Glutamatergic neuron (in vitro differentiated cells): ENCODE measurements at regions not wholly inside any gene's neighbourhood (a gene's known extent, or its start where the extent isn't known, plus 50 kb on each side); places are given as distances from the start of the nearest gene placed in this dataset.

Source experiments
- DNase-seq: peaks from one replicate; pipeline ENCODE4 v3.0.0; 2022
- H3K27ac Mint-ChIP-seq: one replicate; pipeline ENCODE4 v1.8.0; 2020; ENCODE audit warnings: mild to moderate bottlenecking, mixed read lengths, inconsistent platforms; ENCODE audit not compliant: unreplicated experiment
- H3K27me3 Mint-ChIP-seq: one replicate; pipeline ENCODE4 v1.8.0; 2020; ENCODE audit warnings: mild to moderate bottlenecking, moderate library complexity, mixed read lengths, inconsistent platforms; ENCODE audit not compliant: unreplicated experiment
- H3K36me3 Mint-ChIP-seq: one replicate; pipeline ENCODE4 v1.8.0; 2020; ENCODE audit warnings: mild to moderate bottlenecking, mixed read lengths, inconsistent platforms; ENCODE audit not compliant: unreplicated experiment
- H3K4me1 Mint-ChIP-seq: one replicate; pipeline ENCODE4 v1.8.0; 2020; ENCODE audit warnings: mild to moderate bottlenecking, low read depth, mixed read lengths, inconsistent platforms; ENCODE audit not compliant: unreplicated experiment
- H3K4me3 Mint-ChIP-seq: one replicate; pipeline ENCODE4 v1.8.0; 2020; ENCODE audit warnings: mild to moderate bottlenecking, mixed read lengths, inconsistent platforms; ENCODE audit not compliant: unreplicated experiment
- H3K9me3 Mint-ChIP-seq: one replicate; pipeline ENCODE4 v1.8.0; 2020; ENCODE audit warnings: mild to moderate bottlenecking, moderate library complexity, mixed read lengths, inconsistent platforms; ENCODE audit not compliant: unreplicated experiment
- TF ChIP-seq, protein P1 (sequence below): fragments of 200-600 bp; sonication (generic); IDR thresholded peaks from one replicate; pipeline ENCODE4 v1.5.0; 2021; ENCODE audit not compliant: partially characterized antibody, unreplicated experiment

DNA sequence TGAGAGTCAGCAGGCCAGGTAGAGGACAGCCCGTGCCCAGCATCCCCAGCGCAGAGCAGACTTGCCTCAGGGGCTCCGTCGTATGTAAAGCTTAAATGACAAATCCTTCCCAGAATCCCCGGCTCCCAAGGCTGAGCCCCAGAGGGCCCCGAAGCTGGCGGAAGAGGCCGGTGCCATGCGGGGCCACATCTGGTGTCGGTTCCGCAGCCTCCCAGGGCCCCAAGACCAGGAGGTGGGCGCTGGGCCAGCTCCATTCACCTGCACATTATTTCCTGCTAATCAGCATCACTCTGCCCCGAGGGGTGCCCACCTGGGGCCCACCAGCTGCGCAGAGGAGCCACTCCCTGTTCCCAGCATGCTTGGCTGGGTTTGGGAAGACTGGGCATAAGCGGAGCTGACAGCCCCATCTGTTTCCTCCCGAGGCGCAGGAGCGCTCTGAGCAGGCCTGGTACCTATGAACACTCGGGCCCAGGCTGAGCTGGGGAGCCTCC, 124.0 kb upstream of the PPP1R26 start:
- Mint-ChIP-seq H3K36me3 (no peaks in the 10 kb centered on the region), H3K4me3 (no peak overlapping the region), H3K27ac (no peak overlapping the region), H3K27me3 (peaks cover 8% of the 10 kb centered on the region), H3K4me1 (peaks cover 20% of the 10 kb centered on the region), H3K9me3 (peaks cover 10% of the 10 kb centered on the region)
- DNase-seq, result no peak
- TF ChIP-seq, protein P1, sequence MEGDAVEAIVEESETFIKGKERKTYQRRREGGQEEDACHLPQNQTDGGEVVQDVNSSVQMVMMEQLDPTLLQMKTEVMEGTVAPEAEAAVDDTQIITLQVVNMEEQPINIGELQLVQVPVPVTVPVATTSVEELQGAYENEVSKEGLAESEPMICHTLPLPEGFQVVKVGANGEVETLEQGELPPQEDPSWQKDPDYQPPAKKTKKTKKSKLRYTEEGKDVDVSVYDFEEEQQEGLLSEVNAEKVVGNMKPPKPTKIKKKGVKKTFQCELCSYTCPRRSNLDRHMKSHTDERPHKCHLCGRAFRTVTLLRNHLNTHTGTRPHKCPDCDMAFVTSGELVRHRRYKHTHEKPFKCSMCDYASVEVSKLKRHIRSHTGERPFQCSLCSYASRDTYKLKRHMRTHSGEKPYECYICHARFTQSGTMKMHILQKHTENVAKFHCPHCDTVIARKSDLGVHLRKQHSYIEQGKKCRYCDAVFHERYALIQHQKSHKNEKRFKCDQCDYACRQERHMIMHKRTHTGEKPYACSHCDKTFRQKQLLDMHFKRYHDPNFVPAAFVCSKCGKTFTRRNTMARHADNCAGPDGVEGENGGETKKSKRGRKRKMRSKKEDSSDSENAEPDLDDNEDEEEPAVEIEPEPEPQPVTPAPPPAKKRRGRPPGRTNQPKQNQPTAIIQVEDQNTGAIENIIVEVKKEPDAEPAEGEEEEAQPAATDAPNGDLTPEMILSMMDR, result no peak

DNA sequence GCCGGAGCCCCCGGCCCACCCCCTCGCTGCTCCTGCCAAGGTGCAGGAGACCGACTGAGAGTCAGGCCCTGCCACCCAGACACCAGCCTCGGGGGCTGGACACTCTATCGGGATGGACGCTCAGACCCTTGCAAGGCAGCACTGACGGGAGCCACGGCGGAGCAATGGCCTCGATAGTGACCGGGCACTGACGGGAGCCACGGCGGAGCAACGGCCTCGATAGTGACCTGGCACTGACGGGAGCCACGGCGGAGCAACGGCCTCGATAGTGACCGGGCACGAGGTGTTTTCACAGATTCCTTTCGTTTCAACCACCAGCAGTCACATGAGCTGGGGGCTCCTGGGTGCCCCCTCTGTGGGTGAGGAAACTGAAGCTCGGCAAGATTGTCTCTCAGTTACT, 123.6 kb upstream of the PPP1R26 start:
- H3K4me1 Mint-ChIP-seq, result peaks cover 20% of the 10 kb centered on the region
- TF ChIP-seq, protein P1, result no peak

DNA sequence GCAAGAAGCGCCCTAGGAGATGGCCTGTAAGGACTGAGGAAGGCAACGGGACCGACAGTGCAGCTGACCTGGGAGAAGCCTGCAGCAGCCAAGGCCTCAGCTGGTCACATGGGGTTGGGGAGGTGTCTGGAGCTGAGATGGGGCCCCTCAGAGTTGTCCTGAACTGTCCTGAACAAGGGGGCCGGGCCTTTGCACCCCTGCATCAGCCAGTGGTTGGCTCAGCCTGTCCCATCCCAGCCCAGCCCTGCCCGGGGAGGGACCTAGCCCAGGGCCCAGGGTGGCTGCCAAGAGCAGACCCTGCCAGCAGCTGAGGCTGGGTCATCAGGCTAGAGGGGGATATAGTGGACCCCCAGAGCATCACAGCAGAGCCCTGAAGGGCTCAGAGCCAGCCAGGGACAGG, 122.8 kb upstream of the PPP1R26 start:
- Mint-ChIP-seq H3K9me3 (peaks cover 7% of the 10 kb centered on the region), H3K27me3 (peaks cover 8% of the 10 kb centered on the region), H3K27ac (no peak overlapping the region), H3K36me3 (no peaks in the 10 kb centered on the region), H3K4me1 (peaks cover 20% of the 10 kb centered on the region), H3K4me3 (no peak overlapping the region)
- DNase-seq, result no peak
- TF ChIP-seq, protein P1, result no peak

More for the DNA sequence above, 123.6 kb upstream of the PPP1R26 start:
- no peak overlapping the region for H3K4me3 Mint-ChIP-seq
- peaks cover 9% of the 10 kb centered on the region for H3K9me3 Mint-ChIP-seq
- no peak for DNase-seq
- no peaks in the 10 kb centered on the region for H3K36me3 Mint-ChIP-seq
- H3K27me3 Mint-ChIP-seq, result peaks cover 8% of the 10 kb centered on the region
- H3K27ac Mint-ChIP-seq, result no peak overlapping the region

DNA sequence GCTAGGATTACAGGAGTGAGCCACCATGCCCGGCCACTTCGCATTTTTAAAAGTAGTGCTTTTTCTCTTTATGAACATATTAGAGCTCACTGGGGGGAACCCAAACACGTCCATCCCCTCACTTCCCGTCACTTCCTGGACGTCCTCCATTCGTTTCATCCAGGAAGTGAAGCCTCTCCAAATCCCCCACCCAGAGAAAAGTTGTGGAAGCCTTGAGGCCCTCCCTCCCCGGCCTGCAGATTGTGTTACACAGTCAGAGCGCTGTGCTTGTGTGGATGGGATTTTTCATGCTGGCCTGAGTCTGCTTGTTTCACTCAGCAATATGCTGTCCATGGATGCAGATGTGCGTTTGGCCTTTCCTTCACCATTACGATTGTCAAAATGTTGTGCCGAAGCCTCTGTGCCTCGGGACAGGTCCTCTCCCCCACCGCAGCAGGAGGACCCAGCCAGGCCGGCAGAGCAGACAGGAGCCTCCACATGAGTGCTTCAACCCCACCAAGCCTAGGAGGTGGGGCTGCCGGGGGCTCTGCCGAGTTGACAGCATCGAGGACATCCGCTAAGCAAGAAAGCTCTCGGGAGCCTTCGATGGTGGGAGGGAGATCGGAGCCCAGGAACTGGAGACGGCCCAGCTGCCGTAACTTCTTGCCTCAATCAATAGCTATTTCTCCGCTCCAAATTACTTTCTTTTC, 121.6 kb upstream of the PPP1R26 start:
- H3K36me3 Mint-ChIP-seq, result no peaks in the 10 kb centered on the region
- H3K9me3 Mint-ChIP-seq, result peaks cover 7% of the 10 kb centered on the region
- peak overlapping the region; percentile 73 for H3K27ac Mint-ChIP-seq
- peak; percentile 65 for DNase-seq
- H3K27me3 Mint-ChIP-seq, result peaks cover 5% of the 10 kb centered on the region
- peaks cover 20% of the 10 kb centered on the region for H3K4me1 Mint-ChIP-seq
- TF ChIP-seq, protein P1, result no peak
- H3K4me3 Mint-ChIP-seq, result no peak overlapping the region

DNA sequence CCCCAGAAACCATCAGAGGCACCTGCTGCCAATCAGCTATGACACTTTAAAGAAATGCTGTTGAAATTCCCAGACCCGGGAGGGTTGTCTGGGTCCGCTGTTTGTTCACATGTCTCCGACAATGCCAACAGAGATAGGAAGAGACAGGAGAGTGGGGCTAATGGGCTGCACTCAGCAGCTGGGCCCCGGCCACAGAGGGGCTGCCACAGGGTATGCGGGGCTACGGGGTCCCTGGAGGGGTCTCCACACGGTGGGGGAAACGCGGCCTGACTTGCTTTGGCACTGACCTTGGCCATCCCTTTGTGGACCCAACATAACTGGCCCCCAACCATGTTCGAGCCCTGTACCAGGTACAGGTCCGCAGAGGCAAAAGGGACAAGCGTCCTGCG, 121.0 kb upstream of the PPP1R26 start:
- H3K4me3 Mint-ChIP-seq, result no peak overlapping the region
- H3K36me3 Mint-ChIP-seq, result no peaks in the 10 kb centered on the region
- peaks cover 7% of the 10 kb centered on the region for H3K9me3 Mint-ChIP-seq
- DNase-seq, result no peak
- H3K4me1 Mint-ChIP-seq, result peaks cover 20% of the 10 kb centered on the region
- peaks cover 5% of the 10 kb centered on the region for H3K27me3 Mint-ChIP-seq
- H3K27ac Mint-ChIP-seq, result peak overlapping the region; percentile 73
- TF ChIP-seq, protein P1, result no peak
